ENCODE measurements at regions not wholly inside any gene's neighbourhood (a gene's known extent, or its start where the extent isn't known, plus 50 kb on each side); places are given as distances from the start of the nearest gene placed in this dataset.

DNA sequence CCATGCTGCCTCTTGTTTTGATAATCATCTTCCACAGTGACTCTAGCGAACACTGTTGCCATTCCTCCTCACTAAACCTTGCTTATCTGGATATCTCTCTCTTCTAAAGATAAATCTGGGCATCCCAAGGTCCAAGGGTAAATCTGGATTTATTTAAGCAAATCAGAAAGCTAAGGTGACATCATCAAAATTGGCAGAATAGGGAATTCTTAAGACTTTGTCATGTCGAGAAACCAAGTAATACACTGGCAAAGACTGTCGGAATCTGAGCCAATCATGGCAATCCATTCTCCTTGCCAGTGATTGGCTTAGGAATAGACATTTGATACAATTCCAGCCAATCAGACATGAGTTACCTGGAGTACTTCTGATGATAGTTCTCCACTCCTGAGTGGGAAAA is 362.7 kb upstream of the PTGER4 start:
- no peak for DNase-seq
- Mint-ChIP-seq H3K27ac (no peak overlapping the region), H3K4me3 (no peak overlapping the region), H3K9me3 (no peaks in the 10 kb centered on the region), H3K27me3 (no peaks in the 10 kb centered on the region), H3K4me1 (no peaks in the 10 kb centered on the region), H3K36me3 (no peaks in the 10 kb centered on the region)

DNA sequence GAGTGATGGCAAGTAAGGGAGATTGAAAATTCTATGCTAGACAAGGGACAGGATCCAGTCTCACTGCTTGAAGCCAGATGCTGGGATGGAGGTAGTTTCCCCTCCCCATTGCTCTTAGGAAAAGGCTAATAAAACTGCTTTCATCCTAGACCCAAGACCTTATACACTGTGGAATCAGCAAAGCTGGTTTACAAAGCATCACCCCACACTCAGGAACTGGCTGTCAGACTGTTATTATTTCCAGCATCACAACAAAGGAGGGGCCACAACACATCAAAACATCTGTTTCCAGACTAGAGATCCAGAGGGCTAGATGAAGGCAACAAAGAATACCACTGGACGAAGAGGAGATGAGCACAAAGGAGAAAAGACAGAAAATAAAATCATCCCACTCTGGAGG is 364.6 kb upstream of the PTGER4 start:
- H3K9me3 Mint-ChIP-seq, result no peaks in the 10 kb centered on the region
- H3K4me1 Mint-ChIP-seq, result no peaks in the 10 kb centered on the region
- DNase-seq, result no peak
- no peaks in the 10 kb centered on the region for H3K36me3 Mint-ChIP-seq
- H3K27me3 Mint-ChIP-seq, result no peaks in the 10 kb centered on the region
- no peak overlapping the region for H3K4me3 Mint-ChIP-seq
- no peak overlapping the region for H3K27ac Mint-ChIP-seq

DNA sequence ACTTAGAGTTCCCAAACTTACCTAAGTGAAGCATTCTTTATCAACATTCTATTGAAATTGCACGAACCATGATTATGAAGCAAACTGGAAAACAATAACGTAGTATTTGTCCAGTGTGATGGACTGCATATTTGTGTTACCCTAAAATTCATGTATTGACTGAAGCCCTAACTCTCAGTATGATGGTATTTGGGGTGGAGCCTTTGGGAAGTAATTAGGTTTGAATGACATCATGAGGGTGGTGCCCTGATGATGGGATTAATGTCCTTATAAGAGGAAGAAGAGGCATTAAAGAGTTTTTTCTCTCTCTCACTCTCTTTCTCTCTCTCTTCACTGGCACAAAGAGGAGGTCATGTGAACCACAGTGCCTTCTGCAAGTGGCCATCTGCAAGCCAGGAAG is 365.4 kb upstream of the PTGER4 start:
- H3K4me1 Mint-ChIP-seq, result no peaks in the 10 kb centered on the region
- no peak for DNase-seq
- no peak overlapping the region for H3K27ac Mint-ChIP-seq
- H3K9me3 Mint-ChIP-seq, result no peaks in the 10 kb centered on the region
- no peaks in the 10 kb centered on the region for H3K36me3 Mint-ChIP-seq
- H3K27me3 Mint-ChIP-seq, result no peaks in the 10 kb centered on the region
- H3K4me3 Mint-ChIP-seq, result no peak overlapping the region

DNA sequence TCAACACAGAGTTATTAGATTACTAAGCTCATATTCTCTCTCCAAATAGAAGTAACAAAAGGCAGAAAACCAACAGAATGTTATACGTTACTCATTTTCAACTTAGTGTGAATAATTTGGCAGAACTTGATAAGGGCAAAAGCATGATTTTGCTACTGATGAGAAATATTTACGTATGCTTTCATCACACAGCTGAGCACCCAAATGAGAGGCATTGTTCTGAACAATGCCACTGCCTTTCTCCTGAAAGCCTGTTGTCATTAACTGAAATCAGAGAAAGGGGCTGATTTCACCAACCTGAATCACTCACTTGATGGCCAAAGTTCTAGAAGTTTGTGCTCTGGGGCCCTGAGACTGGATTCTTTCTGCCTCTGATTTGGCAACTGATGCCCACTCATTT is 367.5 kb upstream of the PTGER4 start:
- no peak for DNase-seq

DNA sequence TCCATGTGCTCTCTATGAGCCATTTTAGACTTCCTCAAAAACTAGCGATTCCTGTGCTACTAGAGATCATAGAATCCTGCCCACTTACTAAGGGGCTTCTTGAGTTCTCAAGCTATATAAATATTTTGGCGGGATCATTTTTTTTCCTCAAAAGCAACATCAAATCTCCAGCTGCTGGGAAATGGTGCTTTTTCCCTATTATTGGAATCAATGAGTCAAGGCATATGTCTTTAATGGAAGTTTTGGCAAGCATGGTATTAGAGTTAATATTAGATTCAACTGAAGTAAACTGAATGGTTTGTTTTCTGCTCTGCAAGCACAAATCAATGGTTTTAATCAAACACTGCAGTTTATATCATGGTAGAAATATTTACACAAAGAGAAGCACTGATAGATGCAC is 369.9 kb upstream of the PTGER4 start:
- Mint-ChIP-seq H3K4me3 (no peak overlapping the region), H3K27ac (no peak overlapping the region), H3K36me3 (no peaks in the 10 kb centered on the region), H3K9me3 (no peaks in the 10 kb centered on the region), H3K4me1 (no peaks in the 10 kb centered on the region), H3K27me3 (peaks cover 2% of the 10 kb centered on the region)
- no peak for DNase-seq

More for the DNA sequence above, 367.5 kb upstream of the PTGER4 start:
- Mint-ChIP-seq H3K4me1 (no peaks in the 10 kb centered on the region), H3K9me3 (no peaks in the 10 kb centered on the region), H3K4me3 (no peak overlapping the region), H3K36me3 (no peaks in the 10 kb centered on the region), H3K27me3 (peaks cover 2% of the 10 kb centered on the region), H3K27ac (no peak overlapping the region)

DNA sequence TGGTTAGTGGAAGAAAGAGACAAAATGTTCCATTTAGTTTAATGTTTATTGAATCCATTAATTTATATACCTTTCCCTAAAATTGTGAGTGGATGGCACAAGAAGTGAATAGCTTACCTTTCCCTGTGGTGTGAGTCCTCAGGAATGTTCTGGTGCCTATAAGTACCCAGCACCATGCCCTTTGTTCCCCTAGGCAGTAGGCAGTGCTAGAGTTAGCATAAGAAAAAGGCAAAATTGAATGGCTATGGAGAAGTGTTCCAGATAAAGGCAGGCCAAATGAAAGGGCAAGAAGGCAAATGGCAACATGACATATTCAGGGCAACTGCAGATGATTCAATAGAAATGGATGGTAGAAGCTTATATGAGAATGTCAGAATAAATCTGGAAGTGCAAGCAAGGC is 370.8 kb upstream of the PTGER4 start:
- H3K36me3 Mint-ChIP-seq, result no peaks in the 10 kb centered on the region
- peaks cover 2% of the 10 kb centered on the region for H3K27me3 Mint-ChIP-seq
- no peaks in the 10 kb centered on the region for H3K4me1 Mint-ChIP-seq
- H3K9me3 Mint-ChIP-seq, result no peaks in the 10 kb centered on the region
- H3K27ac Mint-ChIP-seq, result no peak overlapping the region
- H3K4me3 Mint-ChIP-seq, result no peak overlapping the region
- no peak for DNase-seq

DNA sequence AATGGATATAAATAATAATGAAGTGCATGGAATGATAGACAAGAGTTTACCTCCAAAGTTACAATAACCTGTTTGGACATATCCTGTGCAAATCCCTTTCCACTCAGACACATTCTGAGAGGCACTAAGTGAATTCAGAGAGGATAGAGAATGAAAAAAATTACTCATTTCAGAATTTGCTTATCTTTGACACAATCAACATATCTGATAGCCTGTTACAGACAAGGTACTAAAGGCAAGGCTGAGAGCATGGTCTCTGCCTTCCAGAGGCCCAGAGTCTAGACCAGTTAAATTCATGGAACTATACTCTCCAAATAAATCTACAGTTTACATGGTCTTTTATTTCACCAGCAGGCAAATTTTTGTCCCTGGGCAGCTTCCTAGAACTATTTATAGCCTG is 371.8 kb upstream of the PTGER4 start:
- Mint-ChIP-seq H3K27ac (no peak overlapping the region), H3K4me1 (no peaks in the 10 kb centered on the region), H3K4me3 (no peak overlapping the region), H3K9me3 (no peaks in the 10 kb centered on the region), H3K36me3 (no peaks in the 10 kb centered on the region), H3K27me3 (peaks cover 2% of the 10 kb centered on the region)
- no peak for DNase-seq

DNA sequence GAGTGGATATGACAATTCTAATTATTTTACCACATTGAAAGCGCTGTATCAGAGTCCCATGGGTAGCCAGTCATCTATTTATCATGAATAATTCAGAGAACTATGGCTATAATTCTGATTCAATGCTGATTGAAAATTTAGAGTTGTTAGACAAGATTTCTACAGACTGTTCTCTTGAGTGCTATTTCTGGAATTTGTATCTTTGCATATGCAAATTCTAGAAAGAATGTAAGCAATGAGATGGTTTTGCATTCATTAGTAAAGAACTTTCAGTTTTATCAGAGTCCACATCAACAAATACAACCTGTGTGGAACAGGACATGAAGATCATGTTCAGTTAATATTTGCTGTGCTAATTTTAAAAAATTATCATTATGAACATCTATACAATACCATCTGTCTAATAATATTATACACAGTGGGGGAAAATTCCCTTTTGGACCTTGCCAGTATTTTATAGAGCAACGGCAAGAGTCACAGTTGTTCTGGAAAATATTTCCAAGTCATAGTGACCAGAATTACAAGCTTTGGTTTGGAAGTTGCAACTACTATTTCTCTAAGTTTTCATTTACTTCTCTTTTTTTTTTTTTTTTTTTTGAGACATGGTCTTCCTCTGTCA is 372.7 kb upstream of the PTGER4 start:
- Mint-ChIP-seq H3K9me3 (no peaks in the 10 kb centered on the region), H3K4me1 (no peaks in the 10 kb centered on the region), H3K27ac (no peak overlapping the region), H3K4me3 (no peak overlapping the region), H3K36me3 (no peaks in the 10 kb centered on the region), H3K27me3 (peaks cover 2% of the 10 kb centered on the region)
- DNase-seq, result no peak

DNA sequence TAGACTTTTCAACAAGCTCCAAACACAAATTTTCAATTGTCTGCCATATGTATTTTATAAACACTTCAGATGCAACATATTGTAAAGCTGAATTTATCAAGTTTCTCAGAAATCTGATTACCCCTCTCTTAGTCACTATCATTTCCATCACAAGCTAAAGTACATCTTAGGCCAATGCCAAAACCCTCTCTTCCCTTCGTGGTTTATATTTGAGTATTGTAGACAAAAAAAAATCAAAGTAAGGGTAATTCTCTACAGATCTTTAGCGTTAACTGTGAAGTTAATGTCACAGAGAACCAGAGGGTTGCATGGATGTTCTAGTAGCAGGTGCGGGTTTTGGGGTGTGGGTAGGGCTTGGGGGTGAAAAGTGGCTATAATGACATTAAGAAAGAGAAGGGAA is 387.7 kb upstream of the PTGER4 start:
- H3K4me3 Mint-ChIP-seq, result no peak overlapping the region
- H3K36me3 Mint-ChIP-seq, result no peaks in the 10 kb centered on the region
- no peak overlapping the region for H3K27ac Mint-ChIP-seq
- peaks cover 5% of the 10 kb centered on the region for H3K27me3 Mint-ChIP-seq
- H3K4me1 Mint-ChIP-seq, result peaks cover 7% of the 10 kb centered on the region
- no peak for DNase-seq
- peaks cover 8% of the 10 kb centered on the region for H3K9me3 Mint-ChIP-seq

DNA sequence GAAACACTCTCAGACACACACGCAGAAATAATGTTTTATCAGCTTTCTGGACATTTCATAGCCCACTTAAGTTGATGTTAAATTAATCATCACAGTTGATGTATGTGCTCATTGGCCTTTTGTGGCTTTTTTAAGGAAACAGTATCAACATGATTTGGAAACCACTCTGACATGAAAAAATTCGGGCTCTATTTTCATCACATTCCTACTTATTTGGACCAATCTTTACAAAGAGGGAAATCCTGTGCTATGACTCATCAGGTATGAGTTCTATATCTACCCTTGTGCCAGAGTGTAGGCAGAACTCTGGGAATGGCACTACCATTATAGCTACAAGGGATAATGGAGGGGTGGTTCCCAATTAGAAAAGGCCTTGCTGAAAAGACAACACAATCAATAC is 388.4 kb upstream of the PTGER4 start:
- Mint-ChIP-seq H3K36me3 (no peaks in the 10 kb centered on the region), H3K27ac (no peak overlapping the region), H3K4me3 (no peak overlapping the region), H3K27me3 (peaks cover 6% of the 10 kb centered on the region), H3K9me3 (peaks cover 8% of the 10 kb centered on the region), H3K4me1 (peaks cover 7% of the 10 kb centered on the region)
- no peak for DNase-seq

DNA sequence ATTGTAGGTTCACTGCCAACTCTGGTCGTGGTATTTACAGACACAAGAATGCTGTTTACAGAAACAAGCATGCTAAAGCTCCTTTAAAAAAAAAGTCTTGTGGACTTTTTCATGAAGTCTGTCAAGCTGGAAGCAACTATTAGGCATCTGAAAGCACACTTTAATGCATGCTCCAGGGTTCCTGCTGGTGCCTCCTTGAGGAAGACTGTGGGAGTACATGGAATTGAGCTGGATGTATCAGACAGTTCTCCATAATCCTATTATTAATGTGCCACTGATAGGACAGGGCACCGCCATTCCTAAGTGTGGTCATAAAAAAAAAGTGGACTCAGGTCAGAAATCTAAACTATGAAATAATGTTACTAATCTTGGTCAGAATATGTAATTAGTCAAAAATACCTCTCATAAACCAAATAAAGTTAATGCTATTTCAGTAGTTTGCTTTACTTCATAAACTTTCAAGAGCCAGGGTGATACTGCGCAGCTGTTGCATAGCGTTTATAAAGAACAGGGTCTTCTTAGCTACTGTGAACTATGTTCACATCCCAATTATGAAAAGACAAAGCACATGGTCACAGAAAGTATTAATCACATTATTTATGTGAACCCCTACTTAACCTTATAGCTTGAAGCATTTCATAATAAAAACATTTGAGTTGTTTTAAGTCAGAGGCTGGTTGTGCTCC is 390.8 kb upstream of the PTGER4 start:
- Mint-ChIP-seq H3K4me3 (no peak overlapping the region), H3K36me3 (no peaks in the 10 kb centered on the region), H3K4me1 (peaks cover 7% of the 10 kb centered on the region), H3K9me3 (peaks cover 8% of the 10 kb centered on the region), H3K27ac (no peak overlapping the region), H3K27me3 (peaks cover 6% of the 10 kb centered on the region)
- no peak for DNase-seq

DNA sequence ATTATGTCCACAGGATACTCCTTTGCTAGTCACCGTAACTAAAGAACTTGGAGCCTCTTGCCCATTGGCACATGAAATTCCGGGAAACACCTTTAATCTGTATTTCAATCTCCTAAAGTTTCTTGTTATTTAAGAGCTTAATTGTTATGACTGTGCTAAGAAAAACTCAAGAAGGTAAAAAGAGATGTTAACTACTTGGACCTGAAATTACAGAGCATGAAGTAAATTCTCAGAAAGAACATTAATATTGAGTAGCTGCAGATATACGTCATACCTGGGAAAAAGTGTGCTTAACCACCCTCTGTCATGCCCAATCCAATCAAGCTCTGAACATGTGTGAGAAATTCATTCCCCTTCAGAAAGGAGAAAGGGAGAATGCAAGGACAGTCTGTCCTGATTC is 394.9 kb upstream of the PTGER4 start:
- Mint-ChIP-seq H3K27ac (no peak overlapping the region), H3K27me3 (peaks cover 6% of the 10 kb centered on the region), H3K36me3 (peaks cover 5% of the 10 kb centered on the region), H3K4me1 (no peaks in the 10 kb centered on the region), H3K4me3 (no peak overlapping the region), H3K9me3 (no peaks in the 10 kb centered on the region)
- no peak for DNase-seq

DNA sequence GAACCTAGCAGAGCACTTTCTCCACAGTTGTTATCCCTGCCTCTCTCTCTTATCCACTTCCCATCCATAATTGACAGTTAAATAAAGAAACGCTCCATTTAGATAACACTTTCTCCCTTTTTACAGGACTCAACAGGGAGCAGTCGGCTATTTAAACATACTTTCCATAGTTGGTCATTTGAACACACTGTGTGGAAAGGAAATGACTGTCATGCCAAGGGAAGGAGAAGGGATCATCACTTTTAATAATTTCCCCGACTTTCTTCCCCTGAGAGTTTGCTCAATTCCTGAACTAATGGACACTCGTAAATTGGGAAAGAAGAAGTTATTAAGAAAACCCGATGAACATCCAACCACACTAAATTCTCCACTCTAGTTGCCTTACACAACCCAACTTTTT is 400.8 kb upstream of the PTGER4 start:
- Mint-ChIP-seq H3K9me3 (no peaks in the 10 kb centered on the region), H3K27ac (peak overlapping the region; percentile 88), H3K4me1 (peaks cover 44% of the 10 kb centered on the region)

DNA sequence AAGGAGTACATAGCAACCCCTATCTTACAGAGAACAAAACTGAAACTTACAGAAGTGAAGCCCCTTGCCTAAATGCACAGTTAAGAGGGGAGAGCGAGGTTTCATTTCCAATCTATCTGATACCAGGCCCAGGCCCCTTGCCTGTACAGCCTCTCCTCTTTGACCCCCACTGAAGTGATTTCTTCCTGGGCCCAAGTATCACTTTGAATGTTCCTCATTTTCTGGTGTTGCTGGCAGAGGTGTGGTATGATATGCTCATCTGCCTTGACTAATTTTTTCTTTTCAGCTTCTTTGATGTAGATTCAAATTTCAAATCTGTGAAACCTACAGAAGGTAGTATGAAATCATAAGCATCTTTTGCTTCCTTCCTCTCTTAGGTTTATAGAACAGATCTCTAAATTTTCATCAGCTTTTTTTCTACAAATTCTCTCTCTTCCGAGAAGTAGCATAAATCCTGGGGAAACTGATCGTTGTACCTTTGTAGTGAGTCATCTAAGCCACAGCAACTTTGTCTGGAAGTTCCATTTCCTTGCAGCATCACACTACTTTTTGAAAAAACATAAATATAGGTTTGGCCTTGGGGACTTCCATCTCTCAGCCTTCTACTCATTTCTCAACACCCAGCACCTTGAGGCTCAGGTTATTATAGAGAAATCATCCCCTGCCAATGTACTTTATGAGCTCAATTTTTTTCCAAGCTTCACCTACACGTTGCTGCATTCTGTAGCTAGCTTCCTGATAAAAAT is 402.4 kb upstream of the PTGER4 start:
- Mint-ChIP-seq H3K36me3 (peaks cover 15% of the 10 kb centered on the region), H3K4me1 (peaks cover 44% of the 10 kb centered on the region), H3K9me3 (no peaks in the 10 kb centered on the region), H3K4me3 (peak overlapping the region; percentile 38), H3K27me3 (no peaks in the 10 kb centered on the region), H3K27ac (peak overlapping the region; percentile 97)
- peak; percentile 61 for DNase-seq

More for the DNA sequence above, 400.8 kb upstream of the PTGER4 start:
- no peak for DNase-seq
- no peak overlapping the region for H3K4me3 Mint-ChIP-seq
- no peaks in the 10 kb centered on the region for H3K27me3 Mint-ChIP-seq
- peaks cover 15% of the 10 kb centered on the region for H3K36me3 Mint-ChIP-seq

DNA sequence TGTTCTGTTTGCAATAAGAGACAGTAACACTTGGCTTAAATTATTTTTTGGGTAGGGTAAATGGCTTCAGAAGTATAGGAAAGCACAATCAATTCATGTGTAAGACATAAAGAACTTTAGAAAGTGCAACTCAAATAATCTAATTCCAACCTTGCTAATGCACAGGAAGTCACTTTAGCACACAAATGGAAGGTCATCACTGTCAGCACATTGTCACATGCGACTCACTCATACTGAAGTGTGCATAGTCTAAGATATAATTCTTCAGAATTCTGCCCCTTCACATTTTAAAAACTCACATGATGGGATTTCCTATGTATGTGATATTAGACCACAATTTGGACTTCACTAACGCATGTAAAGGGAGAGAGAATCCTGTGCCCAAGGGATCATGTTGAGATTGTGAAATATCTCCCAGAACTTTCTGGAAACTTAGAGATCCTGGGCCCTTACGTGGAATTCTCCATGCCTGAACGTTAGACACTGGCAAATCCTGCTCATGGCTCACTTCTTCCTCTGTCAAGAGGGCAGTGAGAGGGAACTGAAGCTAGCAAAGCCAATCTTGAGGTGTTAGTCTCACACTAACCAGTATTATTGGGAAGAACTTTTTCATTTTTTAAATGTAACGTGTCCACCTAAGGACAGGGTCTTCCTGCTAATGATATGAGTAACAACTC is 403.2 kb upstream of the PTGER4 start:
- Mint-ChIP-seq H3K4me1 (peaks cover 47% of the 10 kb centered on the region), H3K27ac (peak overlapping the region; percentile 97), H3K4me3 (peak overlapping the region; percentile 18), H3K36me3 (peaks cover 15% of the 10 kb centered on the region), H3K9me3 (no peaks in the 10 kb centered on the region), H3K27me3 (no peaks in the 10 kb centered on the region)
- peak; percentile 7 for DNase-seq
